Muscle layer of duodenum (tissue), 2 donors: ENCODE measurements at regions not wholly inside any gene's neighbourhood (a gene's known extent, or its start where the extent isn't known, plus 50 kb on each side); places are given as distances from the start of the nearest gene placed in this dataset.

ENCODE experiments used
- H3K27ac ChIP-seq: one replicate; pipeline ENCODE4 v1.7.0; 2013; ENCODE audit warnings: mild to moderate bottlenecking, low read length
- H3K27me3 ChIP-seq: one replicate; pipeline ENCODE4 v1.7.0; 2013; ENCODE audit warnings: low read depth, mild to moderate bottlenecking, control low read depth, low read length
- H3K36me3 ChIP-seq, 2 donors: one replicate each; pipeline ENCODE4 v1.7.0; 2013; ENCODE audit warnings: low read length in 2 of 2, control low read depth in 1 of 2, mild to moderate bottlenecking in 1 of 2; ENCODE audit not compliant: insufficient read depth in 2 of 2, control insufficient read depth in 1 of 2
- H3K4me1 ChIP-seq, 2 donors: one replicate each; pipeline ENCODE4 v1.7.0; 2013; ENCODE audit warnings: low read length in 2 of 2, mild to moderate bottlenecking in 2 of 2, control low read depth in 1 of 2, moderate library complexity in 1 of 2; ENCODE audit not compliant: insufficient read depth in 2 of 2, control insufficient read depth in 1 of 2
- H3K4me3 ChIP-seq, 2 donors: one replicate each; pipeline ENCODE4 v1.7.0; 2013; ENCODE audit warnings: low read length in 2 of 2, low read depth in 1 of 2, mild to moderate bottlenecking in 1 of 2
- H3K9me3 ChIP-seq, 2 donors: one replicate each; pipeline ENCODE4 v1.7.0; 2013; ENCODE audit warnings: low read length in 2 of 2, control low read depth in 1 of 2, mild to moderate bottlenecking in 1 of 2; ENCODE audit not compliant: control insufficient read depth in 1 of 2
- donor health status: healthy.

DNA sequence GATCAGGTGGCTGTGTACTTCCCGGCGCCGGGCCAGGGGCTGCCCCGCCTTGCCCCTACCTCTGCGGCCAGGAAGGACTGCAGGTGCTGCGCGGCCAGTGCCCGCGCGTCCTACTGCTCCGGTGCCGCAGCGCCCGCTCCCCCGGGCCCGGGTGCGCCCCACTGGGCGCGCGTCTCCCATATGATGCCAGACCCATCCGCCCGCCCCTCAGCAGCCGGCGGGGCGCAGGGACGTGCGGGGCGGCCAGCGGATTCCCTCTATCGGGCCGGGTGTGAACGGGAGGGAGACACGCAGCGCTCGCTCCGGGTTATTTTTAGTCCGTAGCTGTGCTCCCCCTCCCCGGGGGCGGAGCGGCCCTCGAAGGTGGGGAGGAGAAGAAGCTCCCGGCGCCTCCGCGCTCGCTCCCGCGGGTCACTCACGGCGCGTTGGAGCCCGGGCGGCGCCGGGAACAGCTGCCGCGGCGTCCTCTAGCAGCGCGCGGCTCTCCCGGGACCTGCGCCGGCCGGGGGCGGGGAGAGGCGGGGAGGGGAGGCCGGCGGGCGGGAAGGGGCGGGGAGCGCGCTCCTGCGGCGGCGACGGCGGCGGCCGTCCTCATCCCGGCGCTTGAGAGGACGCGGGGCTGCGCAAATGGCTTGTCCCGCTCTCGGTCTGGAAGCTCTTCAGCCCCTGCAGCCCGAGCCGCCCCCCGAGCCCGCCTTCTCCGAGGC is 103.6 kb downstream of the UCHL1 start:
- no peak overlapping the region for H3K27ac ChIP-seq
- H3K27me3 ChIP-seq = no peaks in the 10 kb centered on the region
- peak overlapping the region; percentile 78 to 88 for H3K4me3 ChIP-seq

DNA sequence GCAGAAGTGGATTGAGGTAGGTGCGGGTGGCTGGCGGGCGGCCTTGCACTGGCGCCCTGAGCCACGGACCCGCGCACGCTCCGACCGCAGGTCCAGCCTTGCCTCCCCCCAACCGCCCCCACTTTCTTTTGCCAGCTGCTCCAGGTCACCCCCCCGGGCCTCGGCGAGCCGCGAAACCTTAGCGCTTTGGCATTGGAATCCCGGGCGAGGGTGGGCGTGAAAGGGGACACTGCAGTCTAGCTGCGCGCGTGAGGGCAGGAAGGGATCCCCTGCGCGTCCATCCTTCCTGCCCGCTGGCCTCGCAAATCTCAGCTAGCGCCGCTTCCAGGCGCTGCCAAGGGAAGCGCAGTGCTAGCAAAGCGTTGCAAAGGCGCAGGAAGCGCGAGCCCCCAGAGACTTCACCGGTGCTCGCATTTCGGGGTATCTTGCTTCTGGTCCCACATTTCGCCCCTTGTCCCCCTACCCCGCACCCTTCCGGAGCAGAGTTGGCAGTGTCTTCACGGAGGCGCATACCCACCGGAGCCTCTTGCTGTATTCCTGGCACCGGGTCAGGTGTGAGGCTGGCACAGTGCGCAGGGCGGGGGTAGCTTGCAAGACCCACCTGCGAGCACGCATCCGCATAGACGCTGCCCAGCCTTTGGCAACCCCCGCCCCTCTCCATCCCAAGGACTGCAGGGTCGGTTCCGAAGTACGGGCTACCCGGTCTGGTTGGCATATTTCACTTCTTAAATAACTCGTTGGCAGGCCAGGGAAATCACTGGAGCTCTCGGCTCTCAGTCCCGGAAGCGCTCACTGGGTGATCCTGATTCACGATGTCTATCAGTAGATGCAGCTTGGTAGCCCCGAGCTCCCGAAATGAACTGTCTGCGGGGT is 104.4 kb downstream of the UCHL1 start:
- no peaks in the 10 kb centered on the region for H3K27me3 ChIP-seq
- H3K36me3 ChIP-seq = no peaks in the 10 kb centered on the region
- H3K4me3 ChIP-seq = peak overlapping the region; percentile 78 to 88
- H3K27ac ChIP-seq = no peak overlapping the region
- peaks cover 0 to 19% of the 10 kb centered on the region in 2 donors for H3K4me1 ChIP-seq
- no peaks in the 10 kb centered on the region for H3K9me3 ChIP-seq

More for the DNA sequence above, 103.6 kb downstream of the UCHL1 start:
- Histone ChIP-seq H3K4me1 (peaks cover 0 to 19% of the 10 kb centered on the region in 2 donors), H3K36me3 (no peaks in the 10 kb centered on the region), H3K9me3 (no peaks in the 10 kb centered on the region)

- no peaks in the 10 kb centered on the region for H3K36me3 ChIP-seq
- no peaks in the 10 kb centered on the region for H3K9me3 ChIP-seq
- no peak overlapping the region for H3K27ac ChIP-seq
- H3K4me1 ChIP-seq = peaks cover 0 to 19% of the 10 kb centered on the region in 2 donors
- H3K4me3 ChIP-seq = peak overlapping the region; percentile 78 to 88
- H3K27me3 ChIP-seq = no peaks in the 10 kb centered on the region
Observed at GRCh38 chr4:41361794-41362526, 105.2 kb downstream of the UCHL1 start.

- Histone ChIP-seq H3K27me3 (no peaks in the 10 kb centered on the region), H3K36me3 (no peaks in the 10 kb centered on the region), H3K27ac (no peak overlapping the region), H3K9me3 (no peaks in the 10 kb centered on the region), H3K4me3 (peak overlapping the region; percentile 17 to 78), H3K4me1 (peaks cover 0 to 19% of the 10 kb centered on the region in 2 donors)
Observed at GRCh38 chr4:41362621-41363383, 106.1 kb downstream of the UCHL1 start.

GRCh38 chr4:41363384-41363981 is 106.8 kb downstream of the UCHL1 start:
- no peaks in the 10 kb centered on the region for H3K36me3 ChIP-seq
- peak overlapping the region in 1 of 2 donors; percentile 17 for H3K4me3 ChIP-seq
- H3K27ac ChIP-seq = peak overlapping the region; percentile 13
- H3K9me3 ChIP-seq = no peaks in the 10 kb centered on the region
- H3K4me1 ChIP-seq = peaks cover 0 to 19% of the 10 kb centered on the region in 2 donors
- no peaks in the 10 kb centered on the region for H3K27me3 ChIP-seq

- Histone ChIP-seq H3K27ac (no peak overlapping the region), H3K36me3 (no peaks in the 10 kb centered on the region), H3K27me3 (no peaks in the 10 kb centered on the region), H3K4me1 (peaks cover 0 to 19% of the 10 kb centered on the region in 2 donors), H3K9me3 (no peaks in the 10 kb centered on the region), H3K4me3 (no peak overlapping the region)
Observed at GRCh38 chr4:41364876-41365275, 108.1 kb downstream of the UCHL1 start.

DNA sequence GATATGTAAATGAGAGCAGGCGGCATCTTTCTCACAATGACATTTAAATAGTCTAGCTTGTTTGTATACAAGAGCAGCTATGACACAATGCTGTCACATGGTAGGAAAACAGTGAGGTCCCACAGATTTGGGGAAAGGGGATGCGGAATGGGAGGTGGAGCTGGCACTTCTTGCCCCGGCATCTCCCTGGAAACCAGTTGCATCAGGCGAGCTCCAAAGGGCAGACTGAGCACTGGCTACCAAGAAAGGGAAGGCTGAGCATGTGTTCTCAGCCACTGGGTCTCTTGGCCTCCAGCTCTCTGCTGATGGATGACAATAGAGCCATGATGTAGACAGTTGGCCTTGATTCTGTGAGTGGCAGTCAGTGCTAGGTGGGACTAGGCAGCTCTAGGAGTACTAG is 109.0 kb downstream of the UCHL1 start:
- H3K27me3 ChIP-seq = no peaks in the 10 kb centered on the region
- H3K27ac ChIP-seq = no peak overlapping the region
- H3K9me3 ChIP-seq = no peaks in the 10 kb centered on the region
- H3K4me1 ChIP-seq = peaks cover 0 to 19% of the 10 kb centered on the region in 2 donors
- H3K36me3 ChIP-seq = no peaks in the 10 kb centered on the region
- H3K4me3 ChIP-seq = no peak overlapping the region

DNA sequence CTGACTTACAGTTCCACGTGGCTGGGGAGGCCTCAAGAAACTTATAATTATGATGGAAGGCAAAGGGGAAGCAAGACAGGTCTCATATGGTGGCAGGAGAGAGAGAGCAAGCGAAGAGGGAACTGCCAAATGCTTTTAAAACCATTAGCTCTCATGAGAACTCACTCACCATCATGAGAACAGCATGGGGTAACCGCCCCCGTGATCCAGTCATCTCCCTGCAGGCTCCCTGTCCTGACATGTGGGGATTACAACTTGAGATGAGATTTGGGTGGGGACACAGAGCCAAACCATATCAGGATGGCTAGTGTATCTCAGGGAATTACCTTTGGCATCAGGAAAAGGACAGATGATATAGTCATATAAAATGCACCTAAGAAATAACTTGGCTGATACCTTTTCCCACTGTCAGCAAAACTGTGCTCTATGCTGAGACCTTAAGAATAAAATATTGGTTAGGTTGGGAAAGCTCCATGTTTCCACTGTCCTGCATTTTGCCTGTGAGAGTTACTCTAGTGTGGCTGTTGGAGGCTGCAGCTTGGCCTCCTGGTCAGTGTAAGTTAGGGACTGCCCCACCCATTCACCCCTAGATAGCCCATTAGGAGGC is 110.3 kb downstream of the UCHL1 start:
- Histone ChIP-seq H3K27me3 (no peaks in the 10 kb centered on the region), H3K4me1 (peaks cover 0 to 13% of the 10 kb centered on the region in 2 donors), H3K36me3 (no peaks in the 10 kb centered on the region), H3K4me3 (no peak overlapping the region), H3K27ac (no peak overlapping the region), H3K9me3 (no peaks in the 10 kb centered on the region)

DNA sequence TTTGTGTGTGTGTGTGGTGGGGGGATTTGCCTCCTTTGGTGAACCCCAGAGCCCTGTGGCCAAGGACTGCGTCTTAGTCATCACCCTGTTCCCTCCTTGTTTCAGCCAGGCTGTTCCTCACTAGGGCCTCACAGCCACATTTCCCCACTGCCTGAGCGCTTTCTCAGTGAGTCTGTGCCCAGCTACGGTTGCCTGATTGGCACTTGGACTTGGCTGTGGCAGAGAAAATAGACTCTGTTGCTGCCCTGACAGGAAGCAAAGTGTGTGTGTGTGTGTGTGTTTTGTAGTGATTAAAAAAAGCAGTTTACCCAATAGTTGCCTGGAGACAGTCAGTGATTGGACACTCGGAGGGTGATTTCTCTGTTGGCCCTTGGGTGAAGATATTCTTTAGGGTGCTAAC is 113.0 kb downstream of the UCHL1 start:
- H3K36me3 ChIP-seq = peaks cover 0 to 2% of the 10 kb centered on the region in 2 donors
- H3K4me3 ChIP-seq = no peak overlapping the region
- no peaks in the 10 kb centered on the region for H3K27me3 ChIP-seq
- no peak overlapping the region for H3K27ac ChIP-seq
- H3K9me3 ChIP-seq = no peaks in the 10 kb centered on the region
- no peaks in the 10 kb centered on the region for H3K4me1 ChIP-seq

DNA sequence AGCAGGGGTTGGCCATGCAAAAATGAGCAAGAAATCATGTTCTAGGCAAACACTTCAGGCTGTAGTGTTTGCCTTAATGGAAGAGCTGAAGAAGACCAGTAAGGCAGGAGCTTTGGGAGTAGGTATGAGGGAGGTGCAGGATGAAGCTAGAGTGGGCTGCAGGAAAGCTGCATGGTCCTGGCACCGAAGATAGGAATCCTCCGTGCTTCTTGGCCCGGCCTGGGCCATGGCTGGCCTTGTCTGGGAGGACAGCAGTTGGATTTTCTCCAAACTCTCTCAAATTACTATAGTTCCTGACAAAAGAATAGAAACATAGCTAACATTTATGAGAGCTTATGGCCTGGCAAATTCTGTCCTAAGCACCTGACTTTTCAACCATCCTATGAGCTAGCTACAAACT is 116.5 kb downstream of the UCHL1 start:
- Histone ChIP-seq H3K36me3 (peaks cover 0 to 4% of the 10 kb centered on the region in 2 donors), H3K9me3 (no peaks in the 10 kb centered on the region), H3K4me1 (no peaks in the 10 kb centered on the region), H3K27me3 (no peaks in the 10 kb centered on the region), H3K4me3 (no peak overlapping the region), H3K27ac (no peak overlapping the region)
